ENCODE measurements at regions not wholly inside any gene's neighbourhood (a gene's known extent, or its start where the extent isn't known, plus 50 kb on each side); places are given as distances from the start of the nearest gene placed in this dataset.
A peak's percentile ranks its signal among the peaks of the same experiment; 100 is the strongest.

- no peak overlapping the region for H3K18ac ChIP-seq (ENCODE audit: low read depth, low read length)
- H3K4me1 ChIP-seq (ENCODE audit: control insufficient read depth, insufficient read depth, low read length) = peaks cover 3% of the 10 kb centered on the region
- H2AK9ac ChIP-seq (replicated peaks; ENCODE audit: low read depth, low read length, poor library complexity) = no peak overlapping the region
- H3K27ac ChIP-seq (ENCODE audit: insufficient read depth, low read length) = no peak overlapping the region
- no peak overlapping the region for H3K14ac ChIP-seq (replicated peaks; ENCODE audit: low read depth, low read length)
- in situ Hi-C loops (cut with MboI; ENCODE audit: low sequenced_read_pairs) = no loop called here
- no peak overlapping the region for H3K56ac ChIP-seq (ENCODE audit: extremely low read depth, insufficient read depth, low read length)
- ATAC-seq (ENCODE audit: low read depth) = no peak
- no peak overlapping the region for H4K8ac ChIP-seq (ENCODE audit: low read depth in 2 of 2, low read length in 2 of 2)
- no peak overlapping the region for H3K4me3 ChIP-seq (ENCODE audit: insufficient read depth, low read depth, low read length)
- peak overlapping the region; percentile 20; the same call in 2 of the 3 replicates for H2BK15ac ChIP-seq (ENCODE audit: low read depth, low read length)
- H3K9me3 ChIP-seq (ENCODE audit: control insufficient read depth, insufficient read depth, low read length) = 0 out of 2 replicates have a peak, but pooled peaks cover 2% of the 10 kb centered on the region
- no peak for DNase-seq
- CTCF ChIA-PET = no interaction called here
- no peak overlapping the region for H2BK5ac ChIP-seq (ENCODE audit: low read depth, low read length, poor library complexity, severe bottlenecking)
- H3K36me3 ChIP-seq (ENCODE audit: control insufficient read depth, insufficient read depth, low read length) = no peaks in the 10 kb centered on the region
- no peak overlapping the region for H3K9ac ChIP-seq (ENCODE audit: low read depth, low read length)
- no peak overlapping the region for H3K4ac ChIP-seq (ENCODE audit: low read depth, low read length)
- H3K23ac ChIP-seq (ENCODE audit: low read depth, low read length) = no peak overlapping the region
- dilution Hi-C loops (cut with HindIII; ENCODE audit: low sequenced_read_pairs, unreplicated experiment) = no loop called here
- no TSS peak for BruUV-seq (replicated peaks)
- no peaks in the 10 kb centered on the region for H4K20me1 ChIP-seq (ENCODE audit: insufficient read depth, low read length)
- TF ChIP-seq SMC3 (IDR thresholded peaks at IDR 0.05; ENCODE audit: low read depth, low read length) = no peak
- TF ChIP-seq CEBPB (IDR thresholded peaks at IDR 0.05; ENCODE audit: low read depth, low read length) = no peak
- no peak for TF ChIP-seq CHD1 (IDR thresholded peaks at IDR 0.05; ENCODE audit: low read depth, low read length)
- no peak for TF ChIP-seq FOS (IDR thresholded peaks at IDR 0.05; ENCODE audit: low read depth, low read length)
- no peak for TF ChIP-seq MXI1 (IDR thresholded peaks at IDR 0.05; ENCODE audit: borderline replicate concordance, low read depth, low read length)
- peak; percentile 36; the same call in 1 of the 2 replicates for TF ChIP-seq MAFK (IDR thresholded peaks at IDR 0.05; ENCODE audit: low read depth, low read length)
- no peak overlapping the region for H2AFZ ChIP-seq (replicated peaks; ENCODE audit: low read length, poor library complexity)
- no peaks in the 10 kb centered on the region for H3K27me3 ChIP-seq (ENCODE audit: control insufficient read depth, insufficient read depth, low read length)
- H2BK120ac ChIP-seq (ENCODE audit: low read depth, low read length) = no peak overlapping the region; the same call in 1 of the 2 replicates
- POLR2A ChIA-PET (ENCODE audit: unreplicated experiment) = interaction anchor here (0.6 kb wide), 1 partner anchor 96 kb away, joined by 9 read pairs; no protein-coding TSS in a partner anchor
- intact Hi-C loops (cut with micrococcal nuclease) = no loop called here
- H2AK5ac ChIP-seq (ENCODE audit: low read depth, low read length) = no peak overlapping the region
- H2BK20ac ChIP-seq (ENCODE audit: low read depth, low read length) = 0 out of 2 replicates have a peak overlapping the region, but pooled peaks have one; percentile 5
- H3K4me2 ChIP-seq (ENCODE audit: low read depth, low read length) = no peak overlapping the region
- H3K79me1 ChIP-seq (ENCODE audit: low read depth in 1 of 2, low read length in 2 of 2) = no peaks in the 10 kb centered on the region
- peak overlapping the region; percentile 49; the same call in 1 of the 2 replicates for H4K5ac ChIP-seq (ENCODE audit: low read depth, low read length)
- no peak overlapping the region; the same call in 1 of the 2 replicates for H4K91ac ChIP-seq (ENCODE audit: insufficient read depth, low read depth, low read length)
- peaks cover 3% of the 10 kb centered on the region; the same call in 1 of the 2 replicates for H3K9me1 ChIP-seq (ENCODE audit: insufficient read depth, low read length)
These were observed 52.1 kb upstream of the NANOGP8 start for GRCh38 chr15:35137190-35137574.
